Cardiac muscle cell (in vitro differentiated cells and primary cell): ENCODE measurements at regions not wholly inside any gene's neighbourhood (a gene's known extent, or its start where the extent isn't known, plus 50 kb on each side); places are given as distances from the start of the nearest gene placed in this dataset.

ENCODE experiments used
- DNase-seq, 2 donors: peaks; one replicate each; pipeline versions ENCODE4 v3.0.0 to v3.0.0-alpha.2; 2010 to 2017; ENCODE audit warnings: low read depth in 1 of 2, low spot score in 1 of 2
- H3K27ac ChIP-seq: fragments of 200-600 bp; sonication (generic); 2 replicates; pipeline ENCODE4 v1.5.1; 2016
- H3K27me3 ChIP-seq: fragments of 200-600 bp; sonication (generic); 2 replicates; pipeline ENCODE4 v1.6.0; 2016; ENCODE audit warnings: control low read depth
- H3K36me3 ChIP-seq: fragments of 200-600 bp; sonication (generic); 2 replicates; pipeline ENCODE4 v1.5.1; 2016; ENCODE audit warnings: control low read depth
- H3K4me1 ChIP-seq: fragments of 200-600 bp; sonication (generic); 2 replicates; pipeline ENCODE4 v1.8.1; 2017; ENCODE audit warnings: low read depth, mild to moderate bottlenecking, mixed run types
- H3K4me3 ChIP-seq: fragments of 200-600 bp; sonication (generic); 2 replicates; pipeline ENCODE4 v1.5.1; 2016; ENCODE audit warnings: mild to moderate bottlenecking
- H3K9me3 ChIP-seq: fragments of 200-600 bp; sonication (generic); 2 replicates; pipeline ENCODE4 v1.5.1; 2017; ENCODE audit warnings: low read depth, mild to moderate bottlenecking, control low read depth
- TF ChIP-seq, protein P1 (sequence below): IDR thresholded peaks from 2 replicates; pipeline ENCODE4 v1.5.1; 2012; ENCODE audit warnings: low read depth, mild to moderate bottlenecking, low read length

GRCh38 chr10:131706476-131706875, 194.3 kb upstream of the PPP2R2D start:
- DNase-seq: no peak
- Histone ChIP-seq H3K4me1 (no peaks in the 10 kb centered on the region), H3K27me3 (no peaks in the 10 kb centered on the region), H3K9me3 (no peaks in the 10 kb centered on the region), H3K36me3 (no peaks in the 10 kb centered on the region), H3K4me3 (no peak overlapping the region), H3K27ac (no peak overlapping the region)
- TF ChIP-seq, protein P1, sequence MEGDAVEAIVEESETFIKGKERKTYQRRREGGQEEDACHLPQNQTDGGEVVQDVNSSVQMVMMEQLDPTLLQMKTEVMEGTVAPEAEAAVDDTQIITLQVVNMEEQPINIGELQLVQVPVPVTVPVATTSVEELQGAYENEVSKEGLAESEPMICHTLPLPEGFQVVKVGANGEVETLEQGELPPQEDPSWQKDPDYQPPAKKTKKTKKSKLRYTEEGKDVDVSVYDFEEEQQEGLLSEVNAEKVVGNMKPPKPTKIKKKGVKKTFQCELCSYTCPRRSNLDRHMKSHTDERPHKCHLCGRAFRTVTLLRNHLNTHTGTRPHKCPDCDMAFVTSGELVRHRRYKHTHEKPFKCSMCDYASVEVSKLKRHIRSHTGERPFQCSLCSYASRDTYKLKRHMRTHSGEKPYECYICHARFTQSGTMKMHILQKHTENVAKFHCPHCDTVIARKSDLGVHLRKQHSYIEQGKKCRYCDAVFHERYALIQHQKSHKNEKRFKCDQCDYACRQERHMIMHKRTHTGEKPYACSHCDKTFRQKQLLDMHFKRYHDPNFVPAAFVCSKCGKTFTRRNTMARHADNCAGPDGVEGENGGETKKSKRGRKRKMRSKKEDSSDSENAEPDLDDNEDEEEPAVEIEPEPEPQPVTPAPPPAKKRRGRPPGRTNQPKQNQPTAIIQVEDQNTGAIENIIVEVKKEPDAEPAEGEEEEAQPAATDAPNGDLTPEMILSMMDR: no peak

GRCh38 chr10:131706952-131707351, 193.9 kb upstream of the PPP2R2D start:
- DNase-seq: no peak
- Histone ChIP-seq H3K27me3 (no peaks in the 10 kb centered on the region), H3K4me3 (no peak overlapping the region), H3K4me1 (no peaks in the 10 kb centered on the region), H3K9me3 (no peaks in the 10 kb centered on the region), H3K36me3 (no peaks in the 10 kb centered on the region), H3K27ac (no peak overlapping the region)
- TF ChIP-seq, protein P1: no peak

DNA sequence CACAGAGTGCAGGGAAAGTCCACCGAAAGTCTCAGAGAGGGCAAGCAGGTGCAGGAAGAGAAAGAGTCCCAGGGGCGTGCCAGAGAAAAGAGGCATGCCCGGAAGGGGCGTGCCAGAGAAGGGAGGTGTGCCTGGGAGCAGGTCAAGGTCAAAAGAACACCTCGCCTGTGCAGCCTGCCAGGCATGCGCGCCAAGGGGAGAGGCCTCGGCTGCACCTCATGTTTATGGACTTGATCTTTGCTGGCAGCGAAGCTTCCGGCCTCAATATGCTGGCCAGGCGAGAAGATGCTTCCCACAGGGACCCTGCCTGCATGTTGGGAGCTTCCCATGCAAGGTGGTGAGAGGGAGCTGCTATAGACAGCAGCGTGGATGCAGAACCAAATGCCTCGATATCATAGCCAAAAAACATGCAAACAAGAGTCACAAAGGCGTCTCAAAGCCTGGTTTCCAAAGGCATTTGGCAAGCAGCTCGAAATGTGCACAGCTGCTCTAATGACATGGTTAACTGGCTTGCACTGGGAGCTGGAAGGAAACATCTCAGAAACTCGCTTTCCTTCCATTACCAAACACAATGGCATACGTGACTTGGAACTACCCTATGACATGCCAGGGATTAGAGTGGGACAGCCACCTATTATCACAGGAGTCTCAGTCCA, 192.5 kb upstream of the PPP2R2D start:
- Histone ChIP-seq H3K4me3 (no peak overlapping the region), H3K9me3 (no peaks in the 10 kb centered on the region), H3K27ac (no peak overlapping the region), H3K4me1 (no peaks in the 10 kb centered on the region), H3K36me3 (no peaks in the 10 kb centered on the region), H3K27me3 (no peaks in the 10 kb centered on the region)
- TF ChIP-seq, protein P1: no peak
- no peak for DNase-seq

- no peaks in the 10 kb centered on the region for H3K27me3 ChIP-seq
- no peaks in the 10 kb centered on the region for H3K9me3 ChIP-seq
- DNase-seq: no peak
- H3K4me1 ChIP-seq: no peaks in the 10 kb centered on the region
- H3K36me3 ChIP-seq: no peaks in the 10 kb centered on the region
- no peak overlapping the region for H3K27ac ChIP-seq
- no peak overlapping the region for H3K4me3 ChIP-seq
- TF ChIP-seq, protein P1: no peak
These were observed 190.5 kb upstream of the PPP2R2D start for GRCh38 chr10:131710142-131710861.

GRCh38 chr10:131722121-131722520, 178.7 kb upstream of the PPP2R2D start:
- Histone ChIP-seq H3K27me3 (no peaks in the 10 kb centered on the region), H3K36me3 (no peaks in the 10 kb centered on the region), H3K27ac (no peak overlapping the region), H3K4me1 (no peaks in the 10 kb centered on the region), H3K9me3 (no peaks in the 10 kb centered on the region), H3K4me3 (no peak overlapping the region)
- TF ChIP-seq, protein P1: no peak
- DNase-seq: no peak
